Mesodermal cell (in vitro differentiated cells): ENCODE measurements at regions not wholly inside any gene's neighbourhood (a gene's known extent, or its start where the extent isn't known, plus 50 kb on each side); places are given as distances from the start of the nearest gene placed in this dataset.

Experiments used
- H3K27ac ChIP-seq: 2 replicates; pipeline ENCODE4 v1.7.0; 2013; ENCODE audit warnings: mild to moderate bottlenecking, low read depth, low read length, moderate library complexity; ENCODE audit not compliant: severe bottlenecking
- H3K36me3 ChIP-seq: 2 replicates; pipeline ENCODE4 v1.7.1; 2013; ENCODE audit warnings: mild to moderate bottlenecking, low read length, moderate library complexity; ENCODE audit not compliant: control insufficient read depth, insufficient read depth
- H3K4me1 ChIP-seq: one replicate; pipeline ENCODE4 v1.7.1; 2013; ENCODE audit warnings: mild to moderate bottlenecking, low read length; ENCODE audit not compliant: insufficient read depth, control insufficient read depth, poor library complexity, severe bottlenecking
- H3K4me3 ChIP-seq: 2 replicates; pipeline ENCODE4 v1.7.0; 2013; ENCODE audit warnings: low read length, control low read depth, mild to moderate bottlenecking; ENCODE audit not compliant: insufficient read depth, poor library complexity, severe bottlenecking; ENCODE audit errors: extremely low read depth
- H3K9me3 ChIP-seq: 2 replicates; pipeline ENCODE4 v1.7.1; 2013; ENCODE audit warnings: mild to moderate bottlenecking, low read length, moderate library complexity; ENCODE audit not compliant: control insufficient read depth
- WGBS, 2 experiments: methylation state at CpG; one replicate each; pipeline ENCODE4 v1.1.5; 2013; ENCODE audit warnings: missing lambda C conversion rate in 2 of 2; ENCODE audit not compliant: insufficient coverage in 2 of 2; 5-methylcytosine and 5-hydroxymethylcytosine counted together

DNA sequence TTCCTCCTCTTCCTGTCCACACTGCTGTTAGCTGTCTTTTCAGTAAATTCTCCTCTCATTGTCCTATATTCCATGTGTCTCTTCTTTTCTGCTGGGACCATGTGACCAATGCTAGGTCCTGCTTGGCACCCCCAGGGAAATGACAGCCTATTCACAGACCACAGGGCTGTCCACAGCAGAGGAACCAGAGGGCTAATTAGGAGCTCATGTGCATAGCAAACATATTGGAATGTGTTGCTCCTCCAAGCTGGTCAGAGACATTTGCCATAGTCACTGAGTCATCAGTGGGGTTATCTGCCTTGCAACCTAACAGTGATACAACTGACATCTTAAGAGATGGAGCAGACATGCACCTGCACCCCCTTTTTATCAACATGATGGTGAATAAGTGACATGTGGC is 67.9 kb upstream of the PUDP start:
- peaks cover 6% of the 10 kb centered on the region for H3K4me1 ChIP-seq
- no peak overlapping the region for H3K4me3 ChIP-seq
- H3K9me3 ChIP-seq: no peaks in the 10 kb centered on the region
- no peak overlapping the region for H3K27ac ChIP-seq
- H3K36me3 ChIP-seq: no peaks in the 10 kb centered on the region

DNA sequence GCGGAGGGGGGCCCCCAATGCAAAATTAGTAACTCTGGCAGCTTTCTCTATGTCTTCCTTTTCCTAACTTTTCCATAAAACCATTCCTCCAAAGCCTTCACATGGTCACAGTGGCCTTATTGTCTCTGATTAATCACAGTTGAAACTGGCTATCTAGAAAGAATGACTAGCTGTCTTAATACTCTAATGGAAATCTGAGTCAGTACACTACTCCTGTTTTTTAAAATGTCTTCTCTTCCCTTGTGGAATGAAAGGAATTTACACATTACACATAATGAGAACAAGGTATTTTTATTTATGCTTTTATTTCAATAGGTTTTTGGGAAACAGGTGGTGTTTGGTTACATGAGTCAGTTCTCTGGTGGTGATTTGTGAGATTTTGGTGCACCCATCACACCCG is 66.3 kb upstream of the PUDP start:
- 100% methylated on average over 1 of the region's 2 CpGs; no CpG with 5 or more reads in 1 of the 2 experiments for WGBS, 2 experiments

DNA sequence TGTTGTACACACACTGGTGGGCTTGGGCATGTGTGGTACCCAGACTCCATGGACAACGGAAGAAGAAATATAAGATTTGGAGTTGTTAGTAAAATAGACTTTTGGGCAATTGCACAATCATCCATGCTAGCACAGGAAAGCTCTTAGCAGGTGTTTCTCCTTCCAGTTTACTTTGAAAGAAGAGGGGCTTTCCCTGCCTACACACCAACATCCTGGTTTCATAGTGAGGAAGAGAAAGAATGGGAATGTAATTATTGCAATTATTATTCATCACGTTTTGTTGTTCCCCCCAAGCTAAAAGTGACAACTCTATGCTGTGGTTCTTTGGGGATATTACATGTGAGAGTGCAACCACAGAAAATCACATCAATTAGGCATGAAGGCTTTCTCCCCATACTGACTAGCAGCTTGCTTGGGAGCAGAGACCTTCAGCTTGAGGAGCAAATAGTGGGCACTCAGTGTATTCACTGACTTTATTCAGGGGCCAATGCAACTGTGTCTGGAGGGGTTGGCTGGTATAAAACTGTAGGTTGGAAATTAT is 57.2 kb upstream of the PUDP start:
- no peak overlapping the region for H3K27ac ChIP-seq
- no CpG with 5 or more reads among the region's 2 CpGs for WGBS, 2 experiments
- H3K4me1 ChIP-seq: no peaks in the 10 kb centered on the region
- H3K36me3 ChIP-seq: no peaks in the 10 kb centered on the region
- H3K4me3 ChIP-seq: no peak overlapping the region
- H3K9me3 ChIP-seq: no peaks in the 10 kb centered on the region

More for the DNA sequence above, 66.3 kb upstream of the PUDP start:
- H3K4me3 ChIP-seq: no peak overlapping the region
- H3K36me3 ChIP-seq: no peaks in the 10 kb centered on the region
- H3K4me1 ChIP-seq: peaks cover 6% of the 10 kb centered on the region
- H3K9me3 ChIP-seq: no peaks in the 10 kb centered on the region
- no peak overlapping the region for H3K27ac ChIP-seq

DNA sequence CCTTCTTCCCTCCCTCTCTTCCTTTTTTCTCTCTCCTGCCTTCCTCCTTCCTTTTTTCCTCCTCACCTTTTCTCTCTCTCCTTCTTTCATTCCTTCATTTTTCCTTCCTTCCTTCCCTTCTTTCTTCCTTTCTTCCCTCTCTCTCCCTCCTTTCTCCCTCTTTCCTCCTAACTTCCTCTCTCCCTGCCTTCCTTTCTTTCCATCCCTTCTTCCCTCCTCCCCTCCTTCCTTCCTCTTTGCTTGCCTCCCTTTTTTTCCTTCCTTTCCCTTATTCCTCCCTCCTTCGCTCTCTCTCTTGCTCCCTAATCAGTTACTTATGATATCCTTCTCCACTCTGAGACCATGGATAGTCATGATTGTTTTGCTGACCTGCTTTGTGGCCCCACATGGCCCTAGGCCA is 56.7 kb upstream of the PUDP start:
- no peaks in the 10 kb centered on the region for H3K36me3 ChIP-seq
- no CpG with 5 or more reads among the region's 1 CpG for WGBS, 2 experiments
- H3K4me1 ChIP-seq: no peaks in the 10 kb centered on the region
- H3K27ac ChIP-seq: no peak overlapping the region
- H3K4me3 ChIP-seq: no peak overlapping the region
- H3K9me3 ChIP-seq: no peaks in the 10 kb centered on the region

DNA sequence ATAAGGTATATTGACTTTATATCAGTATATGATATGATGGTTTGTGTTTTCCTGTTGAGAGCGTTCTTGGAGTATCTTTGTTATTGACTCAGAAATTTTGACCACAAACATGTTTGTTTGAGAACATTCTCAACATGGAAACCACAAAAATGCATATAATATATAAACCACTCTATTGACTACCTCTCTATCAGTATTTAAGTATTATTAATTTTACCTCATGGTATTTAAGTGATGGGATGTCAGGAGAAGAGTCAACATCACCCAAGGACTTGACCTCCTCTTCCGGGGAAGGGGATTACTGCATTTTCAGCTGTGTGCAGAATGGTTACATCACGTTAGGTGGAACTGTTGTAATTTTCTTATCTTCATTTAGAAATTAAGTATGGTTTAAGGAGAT is 54.3 kb upstream of the PUDP start:
- WGBS, 2 experiments: 100% methylated on average over 1 of the region's 3 CpGs; no CpG with 5 or more reads in 1 of the 2 experiments
- Histone ChIP-seq H3K9me3 (no peaks in the 10 kb centered on the region), H3K27ac (no peak overlapping the region), H3K4me3 (no peak overlapping the region), H3K36me3 (no peaks in the 10 kb centered on the region), H3K4me1 (no peaks in the 10 kb centered on the region)

DNA sequence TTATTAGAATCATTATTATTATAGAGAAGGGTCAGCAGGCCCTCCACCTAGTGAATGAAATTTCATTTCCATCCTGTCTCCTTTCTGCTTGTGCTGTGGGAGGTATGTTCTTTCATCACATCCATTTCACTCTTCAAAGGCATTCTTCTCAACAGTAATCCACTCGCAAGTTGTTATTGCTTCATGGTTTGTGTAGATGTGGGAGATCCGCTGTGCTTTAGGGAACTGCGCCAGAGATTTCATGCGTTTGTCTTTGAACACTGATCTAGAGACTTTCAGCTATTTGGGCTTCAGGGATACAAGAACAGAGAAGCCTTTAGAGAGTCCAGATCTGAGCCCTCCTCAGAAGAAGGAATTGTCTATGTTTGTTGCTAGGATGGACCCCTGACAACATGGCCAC is 53.5 kb upstream of the PUDP start:
- no peak overlapping the region for H3K27ac ChIP-seq
- H3K9me3 ChIP-seq: no peaks in the 10 kb centered on the region
- no peaks in the 10 kb centered on the region for H3K4me1 ChIP-seq
- no CpG with 5 or more reads among the region's 4 CpGs for WGBS, 2 experiments
- no peaks in the 10 kb centered on the region for H3K36me3 ChIP-seq
- H3K4me3 ChIP-seq: no peak overlapping the region

DNA sequence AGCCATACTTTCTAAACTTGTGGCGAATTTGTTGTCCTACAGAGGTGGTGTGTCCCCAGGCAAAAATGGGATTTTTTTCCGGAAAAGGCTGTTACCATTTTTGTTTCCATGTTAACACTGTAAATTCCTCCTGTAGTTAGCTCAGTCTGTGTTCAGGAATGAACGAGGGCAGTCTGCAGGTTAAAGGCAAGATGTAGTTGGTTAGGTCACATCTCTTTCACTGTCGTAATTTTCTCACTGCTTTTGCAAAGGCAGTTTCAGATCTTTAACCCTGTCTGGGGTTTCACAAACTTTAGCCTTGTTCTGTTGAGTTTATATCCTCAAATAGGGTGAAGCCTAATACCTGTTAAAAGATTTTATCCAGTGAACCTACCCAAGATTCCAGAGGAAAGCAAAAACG is 50.5 kb upstream of the PUDP start:
- Histone ChIP-seq H3K9me3 (no peaks in the 10 kb centered on the region), H3K27ac (no peak overlapping the region), H3K4me3 (no peak overlapping the region), H3K4me1 (no peaks in the 10 kb centered on the region), H3K36me3 (no peaks in the 10 kb centered on the region)
- WGBS, 2 experiments: 83 to 93% methylated on average over 1 to 3 of the region's 5 CpGs
